Progenitor cell of endocrine pancreas (in vitro differentiated cells): ENCODE measurements at regions not wholly inside any gene's neighbourhood (a gene's known extent, or its start where the extent isn't known, plus 50 kb on each side); places are given as distances from the start of the nearest gene placed in this dataset.

Experiments used
- DNase-seq: peaks from one replicate; pipeline ENCODE4 v3.0.0; 2021; ENCODE audit warnings: low spot score; ENCODE audit not compliant: unreplicated experiment
- H3K27ac Mint-ChIP-seq: 2 replicates; pipeline ENCODE4 v1.8.0; 2021; ENCODE audit warnings: mild to moderate bottlenecking, moderate library complexity, mixed read lengths
- H3K27me3 Mint-ChIP-seq: 2 replicates; pipeline ENCODE4 v1.8.0; 2021; ENCODE audit warnings: mixed read lengths
- H3K36me3 Mint-ChIP-seq: 2 replicates; pipeline ENCODE4 v1.8.0; 2022; ENCODE audit warnings: mixed read lengths; ENCODE audit not compliant: insufficient read depth
- H3K4me1 Mint-ChIP-seq: 2 replicates; pipeline ENCODE4 v1.8.0; 2021; ENCODE audit warnings: low read depth, mixed read lengths
- H3K4me3 Mint-ChIP-seq: 2 replicates; pipeline ENCODE4 v1.8.0; 2021; ENCODE audit warnings: low read depth, mild to moderate bottlenecking, moderate library complexity, mixed read lengths
- H3K9me3 Mint-ChIP-seq: 2 replicates; pipeline ENCODE4 v1.8.0; 2021; ENCODE audit warnings: low read depth, mixed read lengths
- CTCF ChIP-seq: fragments of 200-600 bp; sonication (generic); IDR thresholded peaks from one replicate; pipeline ENCODE4 v1.5.0; 2021; ENCODE audit warnings: antibody characterized with exemption, mild to moderate bottlenecking; ENCODE audit not compliant: unreplicated experiment

- TF ChIP-seq CTCF, result no peak
- Mint-ChIP-seq H3K36me3 (no peaks in the 10 kb centered on the region), H3K4me1 (peaks cover 13% of the 10 kb centered on the region), H3K9me3 (no peaks in the 10 kb centered on the region), H3K27me3 (peaks cover 29% of the 10 kb centered on the region), H3K27ac (no peak overlapping the region), H3K4me3 (no peak overlapping the region)
- DNase-seq, result no peak
Measured at GRCh38 chr6:167711768-167712730, 114.7 kb upstream of the AFDN start.

GRCh38 chr6:167712731-167713475 is 113.8 kb upstream of the AFDN start:
- Mint-ChIP-seq H3K9me3 (no peaks in the 10 kb centered on the region), H3K4me1 (peaks cover 11% of the 10 kb centered on the region), H3K27ac (no peak overlapping the region), H3K4me3 (no peak overlapping the region), H3K27me3 (peaks cover 29% of the 10 kb centered on the region), H3K36me3 (no peaks in the 10 kb centered on the region)
- TF ChIP-seq CTCF, result no peak
- no peak for DNase-seq

GRCh38 chr6:167714152-167714551 is 112.6 kb upstream of the AFDN start:
- Mint-ChIP-seq H3K9me3 (peaks cover 3% of the 10 kb centered on the region), H3K27me3 (peaks cover 23% of the 10 kb centered on the region), H3K36me3 (no peaks in the 10 kb centered on the region), H3K4me1 (peaks cover 11% of the 10 kb centered on the region), H3K4me3 (no peak overlapping the region), H3K27ac (no peak overlapping the region)
- no peak for DNase-seq
- TF ChIP-seq CTCF, result no peak

GRCh38 chr6:167717455-167717854 is 109.3 kb upstream of the AFDN start:
- TF ChIP-seq CTCF, result no peak
- H3K36me3 Mint-ChIP-seq, result no peaks in the 10 kb centered on the region
- peaks cover 3% of the 10 kb centered on the region for H3K4me1 Mint-ChIP-seq
- peaks cover 3% of the 10 kb centered on the region for H3K9me3 Mint-ChIP-seq
- H3K4me3 Mint-ChIP-seq, result no peak overlapping the region
- DNase-seq, result no peak
- H3K27me3 Mint-ChIP-seq, result peaks cover 10% of the 10 kb centered on the region
- no peak overlapping the region for H3K27ac Mint-ChIP-seq

GRCh38 chr6:167717867-167718266 is 108.8 kb upstream of the AFDN start:
- H3K27ac Mint-ChIP-seq, result no peak overlapping the region
- H3K27me3 Mint-ChIP-seq, result peaks cover 10% of the 10 kb centered on the region
- H3K36me3 Mint-ChIP-seq, result no peaks in the 10 kb centered on the region
- H3K9me3 Mint-ChIP-seq, result peaks cover 3% of the 10 kb centered on the region
- TF ChIP-seq CTCF, result no peak
- DNase-seq, result no peak
- no peak overlapping the region for H3K4me3 Mint-ChIP-seq
- peaks cover 3% of the 10 kb centered on the region for H3K4me1 Mint-ChIP-seq
